ENCODE measurements at regions not wholly inside any gene's neighbourhood (a gene's known extent, or its start where the extent isn't known, plus 50 kb on each side); places are given as distances from the start of the nearest gene placed in this dataset.
A peak's percentile ranks its signal among the peaks of the same experiment; 100 is the strongest.
"Not testable (repeated sequence)": the region's sequence is repeated elsewhere in the genome, so short reads cannot be mapped to it uniquely, and the experiment has no call there.

- H3K27me3 ChIP-seq (ENCODE audit: control insufficient read depth, insufficient read depth, low read length) = peaks cover 3% of the 10 kb centered on the region
- DNase-seq (peak in 4 of 5 donors; percentile 34 to 51 (median 41)), FAIRE-seq (no peak)
- no peak overlapping the region for H3K27ac ChIP-seq (ENCODE audit: low read depth in 2 of 2, low read length in 2 of 2)
- intact Hi-C loops (cut with DNase I) = no loop called here
- TF ChIP-seq CTCF (IDR thresholded peaks at IDR 0.05; ENCODE audit: borderline replicate concordance, extremely low read depth, insufficient read depth) = no peak
- no peaks in the 10 kb centered on the region for H3K9me3 ChIP-seq (ENCODE audit: control insufficient read depth in 2 of 3, insufficient read depth in 1 of 3, low read length in 3 of 3)
- no peaks in the 10 kb centered on the region for H3K4me1 ChIP-seq (ENCODE audit: control insufficient read depth in 2 of 3, insufficient read depth in 2 of 3, low read depth in 1 of 3, low read length in 3 of 3)
- H3K4me3 ChIP-seq (ENCODE audit: low read length in 3 of 3) = no peak overlapping the region
- no peak overlapping the region for H3K9ac ChIP-seq (ENCODE audit: low read length in 3 of 3)
- H3K36me3 ChIP-seq (ENCODE audit: control insufficient read depth in 2 of 3, insufficient read depth in 3 of 3, low read length in 3 of 3) = no peaks in the 10 kb centered on the region
These were observed 50.3 kb upstream of the ATP6AP2 start for GRCh38 chrX:40530509-40530908.

- Histone ChIP-seq H3K9me3 (ENCODE audit: control insufficient read depth in 2 of 3, insufficient read depth in 1 of 3, low read length in 3 of 3) (no peaks in the 10 kb centered on the region), H3K9ac (ENCODE audit: low read length in 3 of 3) (no peak overlapping the region), H3K27me3 (ENCODE audit: control insufficient read depth, insufficient read depth, low read length) (peaks cover 3% of the 10 kb centered on the region), H3K4me3 (ENCODE audit: low read length in 3 of 3) (no peak overlapping the region), H3K36me3 (ENCODE audit: control insufficient read depth in 2 of 3, insufficient read depth in 3 of 3, low read length in 3 of 3) (no peaks in the 10 kb centered on the region), H3K27ac (ENCODE audit: low read depth in 2 of 2, low read length in 2 of 2) (no peak overlapping the region), H3K4me1 (ENCODE audit: control insufficient read depth in 2 of 3, insufficient read depth in 2 of 3, low read depth in 1 of 3, low read length in 3 of 3) (no peaks in the 10 kb centered on the region)
- DNase-seq (no peak), FAIRE-seq (no peak)
- intact Hi-C loops (cut with DNase I) = no loop called here
- no peak for TF ChIP-seq CTCF (IDR thresholded peaks at IDR 0.05; ENCODE audit: borderline replicate concordance, extremely low read depth, insufficient read depth)
These were observed 53.2 kb upstream of the ATP6AP2 start for GRCh38 chrX:40527543-40527942.

GRCh38 chrX:40526412-40526811, 54.4 kb upstream of the ATP6AP2 start:
- TF ChIP-seq CTCF (IDR thresholded peaks at IDR 0.05; ENCODE audit: borderline replicate concordance, extremely low read depth, insufficient read depth) = no peak
- no peak overlapping the region for H3K4me3 ChIP-seq (ENCODE audit: low read length in 3 of 3)
- DNase-seq = no peak

GRCh38 chrX:40525901-40526300, 54.9 kb upstream of the ATP6AP2 start:
- H3K4me3 ChIP-seq (ENCODE audit: low read length in 3 of 3); H3K27me3 ChIP-seq (ENCODE audit: control insufficient read depth, insufficient read depth, low read length); FAIRE-seq: not testable (repeated sequence)

More at GRCh38 chrX:40526412-40526811, 54.4 kb upstream of the ATP6AP2 start:
- Histone ChIP-seq H3K36me3 (ENCODE audit: control insufficient read depth in 2 of 3, insufficient read depth in 3 of 3, low read length in 3 of 3) (no peaks in the 10 kb centered on the region), H3K9me3 (ENCODE audit: control insufficient read depth in 2 of 3, insufficient read depth in 1 of 3, low read length in 3 of 3) (no peaks in the 10 kb centered on the region), H3K27ac (ENCODE audit: low read depth in 2 of 2, low read length in 2 of 2) (no peak overlapping the region), H3K9ac (ENCODE audit: low read length in 3 of 3) (no peak overlapping the region), H3K27me3 (ENCODE audit: control insufficient read depth, insufficient read depth, low read length) (no peaks in the 10 kb centered on the region), H3K4me1 (ENCODE audit: control insufficient read depth in 2 of 3, insufficient read depth in 2 of 3, low read depth in 1 of 3, low read length in 3 of 3) (no peaks in the 10 kb centered on the region)
- intact Hi-C loops (cut with DNase I) = no loop called here
- FAIRE-seq = no peak

More at GRCh38 chrX:40525901-40526300, 54.9 kb upstream of the ATP6AP2 start:
- H3K9me3 ChIP-seq (ENCODE audit: control insufficient read depth in 2 of 3, insufficient read depth in 1 of 3, low read length in 3 of 3); H3K36me3 ChIP-seq (ENCODE audit: control insufficient read depth in 2 of 3, insufficient read depth in 3 of 3, low read length in 3 of 3); H3K4me1 ChIP-seq (ENCODE audit: control insufficient read depth in 2 of 3, insufficient read depth in 2 of 3, low read depth in 1 of 3, low read length in 3 of 3); intact Hi-C loops (cut with DNase I); H3K27ac ChIP-seq (ENCODE audit: low read depth in 2 of 2, low read length in 2 of 2); H3K9ac ChIP-seq (ENCODE audit: low read length in 3 of 3); DNase-seq: not testable (repeated sequence)

Measured in kidney (tissue), 13 donors.